WTC11 (cell line): ENCODE measurements at regions not wholly inside any gene's neighbourhood (a gene's known extent, or its start where the extent isn't known, plus 50 kb on each side); places are given as distances from the start of the nearest gene placed in this dataset.
"Not testable (repeated sequence)": the region's sequence is repeated elsewhere in the genome, so short reads cannot be mapped to it uniquely, and the experiment has no call there.

ENCODE experiments used
- ATAC-seq: fragments of 200-7000 bp; cut with Tn5 transposase; 2 replicates; pipeline ENCODE4 v1.10.0; 2021; ENCODE audit warnings: mild to moderate bottlenecking, moderate library complexity
- CTCF ChIA-PET: fragments of 300-600 bp; sonication (Branson Sonifier 250); formaldehyde crosslinking; loops from one replicate; lab custom pipeline; 2021; ENCODE audit warnings: antibody characterized with exemption; lab: Charles Lee
- POLR2A ChIA-PET: fragments of 350-600 bp; sonication (Branson Sonifier 250); formaldehyde crosslinking; loops from one replicate; lab custom pipeline; 2021; ENCODE audit warnings: antibody characterized with exemption; lab: Charles Lee
- DNase-seq: peaks from one replicate; pipeline ENCODE4 v3.0.0; 2021; ENCODE audit warnings: low spot score
- H3K27ac Mint-ChIP-seq: 2 replicates; pipeline ENCODE4 v1.8.0; 2021; ENCODE audit warnings: mixed read lengths
- H3K27me3 Mint-ChIP-seq: 2 replicates; pipeline ENCODE4 v1.8.0; 2021; ENCODE audit warnings: low read depth, mild to moderate bottlenecking, moderate library complexity, mixed read lengths
- H3K36me3 Mint-ChIP-seq: 2 replicates; pipeline ENCODE4 v1.8.0; 2021; ENCODE audit warnings: mixed read lengths
- H3K4me1 Mint-ChIP-seq: 2 replicates; pipeline ENCODE4 v1.8.0; 2022; ENCODE audit warnings: mixed read lengths
- H3K4me3 Mint-ChIP-seq: 2 replicates; pipeline ENCODE4 v1.8.0; 2021; ENCODE audit warnings: mild to moderate bottlenecking, moderate library complexity, mixed read lengths
- H3K9me3 Mint-ChIP-seq: 2 replicates; pipeline ENCODE4 v1.8.0; 2021; ENCODE audit warnings: mixed read lengths
- GABPB1 ChIP-seq: sonication (generic); formaldehyde crosslinking; IDR thresholded peaks from 2 replicates; pipeline ENCODE4 v1.8.1; 2023; ENCODE audit warnings: mild to moderate bottlenecking, missing genetic modification reagents
- JAZF1 ChIP-seq: fragments of 250-450 bp; sonication (Bioruptor Pico); IDR thresholded peaks from 2 replicates; pipeline ENCODE4 v1.9.0; 2021; ENCODE audit warnings: moderate library complexity, mild to moderate bottlenecking, inconsistent platforms
- KAT7 ChIP-seq: sonication (generic); formaldehyde crosslinking; IDR thresholded peaks from 2 replicates; pipeline ENCODE4 v1.8.1; 2023; ENCODE audit warnings: missing genetic modification reagents, mild to moderate bottlenecking, borderline replicate concordance
- NR2C2 ChIP-seq: sonication (generic); formaldehyde crosslinking; IDR thresholded peaks from 2 replicates; pipeline ENCODE4 v1.8.0; 2022; ENCODE audit warnings: mild to moderate bottlenecking, missing genetic modification reagents
- NR3C1 ChIP-seq: sonication (generic); formaldehyde crosslinking; conservative IDR thresholded peaks from 2 replicates; pipeline ENCODE4 v1.8.1; 2023; ENCODE audit warnings: low read depth, mild to moderate bottlenecking, missing genetic modification reagents
- SMAD3 ChIP-seq: sonication (generic); formaldehyde crosslinking; IDR thresholded peaks from 2 replicates; pipeline ENCODE4 v1.8.0; 2022; ENCODE audit warnings: missing genetic modification reagents, mild to moderate bottlenecking, borderline replicate concordance
- TP53 ChIP-seq: sonication (generic); formaldehyde crosslinking; IDR thresholded peaks from 2 replicates; pipeline ENCODE4 v1.8.1; 2023; ENCODE audit warnings: mild to moderate bottlenecking, missing genetic modification reagents
- ZNF219 ChIP-seq: sonication (generic); formaldehyde crosslinking; IDR thresholded peaks from 2 replicates; pipeline ENCODE4 v1.8.0; 2023; ENCODE audit warnings: missing genetic modification reagents, mild to moderate bottlenecking, borderline replicate concordance
- ZNF423 ChIP-seq: fragments of 250-450 bp; sonication (Bioruptor Pico); IDR thresholded peaks from 2 replicates; pipeline ENCODE4 v2.1.2; 2022; ENCODE audit warnings: mild to moderate bottlenecking, moderate library complexity
- TF ChIP-seq, protein P1 (sequence below): sonication (generic); formaldehyde crosslinking; IDR thresholded peaks from 2 replicates; pipeline ENCODE4 v1.8.1; 2023; ENCODE audit warnings: mild to moderate bottlenecking, missing genetic modification reagents
- TF ChIP-seq, protein P2 (sequence below): sonication (generic); formaldehyde crosslinking; IDR thresholded peaks from 2 replicates; pipeline ENCODE4 v1.8.1; 2023; ENCODE audit warnings: mild to moderate bottlenecking, missing genetic modification reagents, borderline replicate concordance
- TF ChIP-seq, protein P3 (sequence below): sonication (generic); formaldehyde crosslinking; conservative IDR thresholded peaks from 2 replicates; pipeline ENCODE4 v1.8.1; 2023; ENCODE audit warnings: mild to moderate bottlenecking, low read depth, missing genetic modification reagents, moderate library complexity
- TF ChIP-seq, protein P4 (sequence below): fragments of 250-450 bp; sonication (Bioruptor Pico); IDR thresholded peaks from 2 replicates; pipeline ENCODE4 v1.9.0; 2021; ENCODE audit warnings: moderate library complexity, mild to moderate bottlenecking, inconsistent platforms, borderline replicate concordance
- TF ChIP-seq, protein P5 (sequence below): sonication (generic); formaldehyde crosslinking; IDR thresholded peaks from 2 replicates; pipeline ENCODE4 v1.8.1; 2022; ENCODE audit warnings: missing genetic modification reagents, borderline replicate concordance
- TF ChIP-seq, protein P6 (sequence below): sonication (generic); formaldehyde crosslinking; conservative IDR thresholded peaks from 2 replicates; pipeline ENCODE4 v1.8.1; 2022; ENCODE audit warnings: mild to moderate bottlenecking, missing genetic modification reagents
- TF ChIP-seq, protein P7 (sequence below): sonication (generic); formaldehyde crosslinking; IDR thresholded peaks from 2 replicates; pipeline ENCODE4 v1.8.0; 2022; ENCODE audit warnings: mild to moderate bottlenecking, missing genetic modification reagents

DNA sequence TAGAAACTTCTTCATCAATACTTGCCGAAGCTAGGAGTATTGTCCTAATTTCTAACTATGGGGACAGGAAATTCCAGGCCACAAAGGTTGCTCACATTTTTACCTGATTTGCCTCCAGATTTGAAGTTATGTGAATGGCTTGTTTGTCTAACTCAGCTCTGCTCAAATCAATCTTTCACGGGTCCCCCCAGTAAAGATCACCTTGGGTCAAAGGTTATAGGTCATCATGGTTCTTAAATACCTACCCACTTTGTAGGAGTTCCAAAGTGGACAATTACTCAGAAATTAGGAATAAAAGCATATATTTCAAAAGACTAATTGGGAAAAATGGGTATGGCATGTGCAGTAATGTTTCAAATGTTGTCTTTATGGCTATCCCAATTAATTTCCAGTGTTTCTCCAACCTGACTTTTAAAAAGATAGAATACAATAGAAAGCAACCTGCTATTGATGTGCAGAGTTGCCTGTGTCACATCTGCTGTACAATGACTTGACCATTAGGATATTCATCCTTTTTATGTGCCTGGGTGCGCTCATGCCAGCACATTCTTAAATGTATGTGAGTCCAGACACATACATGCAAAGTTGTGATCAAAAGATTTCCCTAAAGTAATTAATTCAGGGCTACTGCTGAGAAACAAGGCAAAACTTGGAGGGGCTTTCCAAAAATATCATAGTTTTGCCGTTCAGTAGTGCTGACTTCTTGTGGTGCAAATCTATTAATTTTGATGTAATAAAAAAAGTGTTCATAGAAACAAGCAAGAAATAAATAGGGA is 126.1 kb downstream of the MYCN start:
- Mint-ChIP-seq H3K4me3 (no peak overlapping the region), H3K4me1 (peaks cover 19% of the 10 kb centered on the region), H3K27ac (no peak overlapping the region), H3K36me3 (peaks cover 38% of the 10 kb centered on the region), H3K9me3 (peaks cover 38% of the 10 kb centered on the region), H3K27me3 (peaks cover 7% of the 10 kb centered on the region)
- CTCF ChIA-PET: interaction anchor here (0.8 to 1.6 kb wide), 2 partner anchors 108 to 127 kb away, joined by 3 to 5 read pairs; partner anchors contain the start of gene MYCN
- no peak for TF ChIP-seq GABPB1 (CRISPR knock-in tag)
- TF ChIP-seq, protein P1, sequence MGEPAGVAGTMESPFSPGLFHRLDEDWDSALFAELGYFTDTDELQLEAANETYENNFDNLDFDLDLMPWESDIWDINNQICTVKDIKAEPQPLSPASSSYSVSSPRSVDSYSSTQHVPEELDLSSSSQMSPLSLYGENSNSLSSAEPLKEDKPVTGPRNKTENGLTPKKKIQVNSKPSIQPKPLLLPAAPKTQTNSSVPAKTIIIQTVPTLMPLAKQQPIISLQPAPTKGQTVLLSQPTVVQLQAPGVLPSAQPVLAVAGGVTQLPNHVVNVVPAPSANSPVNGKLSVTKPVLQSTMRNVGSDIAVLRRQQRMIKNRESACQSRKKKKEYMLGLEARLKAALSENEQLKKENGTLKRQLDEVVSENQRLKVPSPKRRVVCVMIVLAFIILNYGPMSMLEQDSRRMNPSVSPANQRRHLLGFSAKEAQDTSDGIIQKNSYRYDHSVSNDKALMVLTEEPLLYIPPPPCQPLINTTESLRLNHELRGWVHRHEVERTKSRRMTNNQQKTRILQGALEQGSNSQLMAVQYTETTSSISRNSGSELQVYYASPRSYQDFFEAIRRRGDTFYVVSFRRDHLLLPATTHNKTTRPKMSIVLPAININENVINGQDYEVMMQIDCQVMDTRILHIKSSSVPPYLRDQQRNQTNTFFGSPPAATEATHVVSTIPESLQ (CRISPR knock-in tag): no peak
- no peak for TF ChIP-seq NR3C1
- TF ChIP-seq, protein P2, sequence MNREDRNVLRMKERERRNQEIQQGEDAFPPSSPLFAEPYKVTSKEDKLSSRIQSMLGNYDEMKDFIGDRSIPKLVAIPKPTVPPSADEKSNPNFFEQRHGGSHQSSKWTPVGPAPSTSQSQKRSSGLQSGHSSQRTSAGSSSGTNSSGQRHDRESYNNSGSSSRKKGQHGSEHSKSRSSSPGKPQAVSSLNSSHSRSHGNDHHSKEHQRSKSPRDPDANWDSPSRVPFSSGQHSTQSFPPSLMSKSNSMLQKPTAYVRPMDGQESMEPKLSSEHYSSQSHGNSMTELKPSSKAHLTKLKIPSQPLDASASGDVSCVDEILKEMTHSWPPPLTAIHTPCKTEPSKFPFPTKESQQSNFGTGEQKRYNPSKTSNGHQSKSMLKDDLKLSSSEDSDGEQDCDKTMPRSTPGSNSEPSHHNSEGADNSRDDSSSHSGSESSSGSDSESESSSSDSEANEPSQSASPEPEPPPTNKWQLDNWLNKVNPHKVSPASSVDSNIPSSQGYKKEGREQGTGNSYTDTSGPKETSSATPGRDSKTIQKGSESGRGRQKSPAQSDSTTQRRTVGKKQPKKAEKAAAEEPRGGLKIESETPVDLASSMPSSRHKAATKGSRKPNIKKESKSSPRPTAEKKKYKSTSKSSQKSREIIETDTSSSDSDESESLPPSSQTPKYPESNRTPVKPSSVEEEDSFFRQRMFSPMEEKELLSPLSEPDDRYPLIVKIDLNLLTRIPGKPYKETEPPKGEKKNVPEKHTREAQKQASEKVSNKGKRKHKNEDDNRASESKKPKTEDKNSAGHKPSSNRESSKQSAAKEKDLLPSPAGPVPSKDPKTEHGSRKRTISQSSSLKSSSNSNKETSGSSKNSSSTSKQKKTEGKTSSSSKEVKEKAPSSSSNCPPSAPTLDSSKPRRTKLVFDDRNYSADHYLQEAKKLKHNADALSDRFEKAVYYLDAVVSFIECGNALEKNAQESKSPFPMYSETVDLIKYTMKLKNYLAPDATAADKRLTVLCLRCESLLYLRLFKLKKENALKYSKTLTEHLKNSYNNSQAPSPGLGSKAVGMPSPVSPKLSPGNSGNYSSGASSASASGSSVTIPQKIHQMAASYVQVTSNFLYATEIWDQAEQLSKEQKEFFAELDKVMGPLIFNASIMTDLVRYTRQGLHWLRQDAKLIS (CRISPR knock-in tag): no peak
- DNase-seq (no peak), ATAC-seq (no peak)
- POLR2A ChIA-PET: no interaction called here

DNA sequence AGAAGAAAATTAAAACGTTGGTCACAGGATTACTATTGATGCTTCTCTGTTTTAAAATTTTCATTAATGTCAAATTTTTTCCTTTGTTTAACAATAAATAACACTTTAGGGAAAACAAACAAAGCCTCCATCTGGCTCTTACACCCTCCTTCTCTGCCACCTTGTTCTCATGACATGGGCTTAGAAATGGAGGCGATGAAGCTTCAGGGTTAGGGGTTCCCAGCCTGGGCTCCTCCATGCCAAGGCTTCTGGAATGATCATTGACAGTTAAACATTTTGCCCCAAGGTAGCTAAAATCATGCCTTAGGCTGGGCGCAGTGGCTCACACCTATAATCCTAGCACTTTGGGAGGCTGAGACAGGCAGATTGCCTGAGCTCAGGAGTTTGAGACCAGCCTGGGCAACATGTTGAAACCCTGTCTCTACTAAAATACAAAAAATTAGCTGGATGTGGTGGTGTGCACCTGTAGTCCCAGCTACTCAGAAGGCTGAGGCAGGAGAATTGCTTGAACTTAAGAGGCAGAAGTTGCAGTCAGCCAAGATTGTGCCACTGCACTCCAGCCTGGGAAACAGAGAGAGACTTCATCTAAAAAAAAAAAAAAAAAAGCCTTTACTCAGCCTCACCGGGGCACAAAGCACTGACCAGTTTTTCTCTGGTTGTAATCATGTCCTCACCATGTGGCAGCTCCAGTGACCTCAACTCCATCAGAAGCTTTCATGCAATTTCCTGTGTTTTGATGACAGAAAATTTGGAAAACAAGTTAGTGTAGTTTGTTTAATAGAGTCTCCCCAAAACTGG is 125.1 kb downstream of the MYCN start:
- ChIA-PET POLR2A (interaction anchor here (0.5 to 0.7 kb wide), 2 partner anchors 26 to 223 kb away, joined by 3 to 4 read pairs; no protein-coding TSS in a partner anchor), CTCF (interaction anchor here (0.7 to 1.6 kb wide), 3 partner anchors 107 to 479 kb away, joined by 3 to 5 read pairs (median 3); partner anchors contain the start of gene MYCN)
- DNase-seq, ATAC-seq, H3K27ac Mint-ChIP-seq, H3K27me3 Mint-ChIP-seq, H3K4me3 Mint-ChIP-seq: not testable (repeated sequence)
- Mint-ChIP-seq H3K4me1 (peaks cover 12% of the 10 kb centered on the region; the same call in 1 of the 2 replicates), H3K9me3 (peaks cover 47% of the 10 kb centered on the region), H3K36me3 (peaks cover 38% of the 10 kb centered on the region)

DNA sequence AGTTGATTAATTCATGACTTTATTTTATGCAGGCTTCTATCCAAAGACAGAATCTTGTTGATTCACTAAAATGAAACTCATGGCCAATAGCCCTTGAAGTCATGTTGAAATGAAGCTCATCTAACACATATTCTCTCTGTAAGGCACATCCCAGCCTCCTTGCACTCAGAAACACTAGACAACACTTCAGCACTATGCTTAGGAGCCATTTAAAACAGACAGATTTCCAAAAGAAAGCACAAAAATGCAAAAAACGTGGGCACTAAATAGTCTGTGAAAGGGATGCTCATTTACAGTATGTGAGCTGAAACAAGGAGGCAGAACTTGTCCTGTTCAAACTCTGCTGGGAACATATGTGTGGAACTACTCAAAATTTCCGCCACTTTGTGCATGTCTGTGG is 124.4 kb downstream of the MYCN start:
- Mint-ChIP-seq H3K27me3 (peaks cover 7% of the 10 kb centered on the region), H3K4me3 (no peak overlapping the region), H3K36me3 (peaks cover 38% of the 10 kb centered on the region), H3K9me3 (peaks cover 47% of the 10 kb centered on the region), H3K27ac (no peak overlapping the region), H3K4me1 (peaks cover 5% of the 10 kb centered on the region; the same call in 1 of the 2 replicates)
- CTCF ChIA-PET: no interaction called here
- DNase-seq: no peak
- ATAC-seq: no peak
- POLR2A ChIA-PET: interaction anchor here (0.5 kb wide), 1 partner anchor 25 kb away, joined by 3 read pairs; no protein-coding TSS in a partner anchor
- TF ChIP-seq TP53 (CRISPR knock-in tag) (no peak), NR2C2 (CRISPR knock-in tag) (no peak), KAT7 (no peak), JAZF1 (CRISPR knock-in tag) (no peak), SMAD3 (no peak), ZNF219 (CRISPR knock-in tag) (no peak), NR3C1 (no peak), ZNF423 (CRISPR knock-in tag) (no peak)
- TF ChIP-seq, protein P3, sequence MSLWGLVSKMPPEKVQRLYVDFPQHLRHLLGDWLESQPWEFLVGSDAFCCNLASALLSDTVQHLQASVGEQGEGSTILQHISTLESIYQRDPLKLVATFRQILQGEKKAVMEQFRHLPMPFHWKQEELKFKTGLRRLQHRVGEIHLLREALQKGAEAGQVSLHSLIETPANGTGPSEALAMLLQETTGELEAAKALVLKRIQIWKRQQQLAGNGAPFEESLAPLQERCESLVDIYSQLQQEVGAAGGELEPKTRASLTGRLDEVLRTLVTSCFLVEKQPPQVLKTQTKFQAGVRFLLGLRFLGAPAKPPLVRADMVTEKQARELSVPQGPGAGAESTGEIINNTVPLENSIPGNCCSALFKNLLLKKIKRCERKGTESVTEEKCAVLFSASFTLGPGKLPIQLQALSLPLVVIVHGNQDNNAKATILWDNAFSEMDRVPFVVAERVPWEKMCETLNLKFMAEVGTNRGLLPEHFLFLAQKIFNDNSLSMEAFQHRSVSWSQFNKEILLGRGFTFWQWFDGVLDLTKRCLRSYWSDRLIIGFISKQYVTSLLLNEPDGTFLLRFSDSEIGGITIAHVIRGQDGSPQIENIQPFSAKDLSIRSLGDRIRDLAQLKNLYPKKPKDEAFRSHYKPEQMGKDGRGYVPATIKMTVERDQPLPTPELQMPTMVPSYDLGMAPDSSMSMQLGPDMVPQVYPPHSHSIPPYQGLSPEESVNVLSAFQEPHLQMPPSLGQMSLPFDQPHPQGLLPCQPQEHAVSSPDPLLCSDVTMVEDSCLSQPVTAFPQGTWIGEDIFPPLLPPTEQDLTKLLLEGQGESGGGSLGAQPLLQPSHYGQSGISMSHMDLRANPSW: no peak
- TF ChIP-seq, protein P4, sequence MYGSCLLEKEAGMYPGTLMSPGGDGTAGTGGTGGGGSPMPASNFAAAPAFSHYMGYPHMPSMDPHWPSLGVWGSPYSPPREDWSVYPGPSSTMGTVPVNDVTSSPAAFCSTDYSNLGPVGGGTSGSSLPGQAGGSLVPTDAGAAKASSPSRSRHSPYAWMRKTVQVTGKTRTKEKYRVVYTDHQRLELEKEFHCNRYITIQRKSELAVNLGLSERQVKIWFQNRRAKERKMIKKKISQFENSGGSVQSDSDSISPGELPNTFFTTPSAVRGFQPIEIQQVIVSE: no peak
- TF ChIP-seq, protein P5, sequence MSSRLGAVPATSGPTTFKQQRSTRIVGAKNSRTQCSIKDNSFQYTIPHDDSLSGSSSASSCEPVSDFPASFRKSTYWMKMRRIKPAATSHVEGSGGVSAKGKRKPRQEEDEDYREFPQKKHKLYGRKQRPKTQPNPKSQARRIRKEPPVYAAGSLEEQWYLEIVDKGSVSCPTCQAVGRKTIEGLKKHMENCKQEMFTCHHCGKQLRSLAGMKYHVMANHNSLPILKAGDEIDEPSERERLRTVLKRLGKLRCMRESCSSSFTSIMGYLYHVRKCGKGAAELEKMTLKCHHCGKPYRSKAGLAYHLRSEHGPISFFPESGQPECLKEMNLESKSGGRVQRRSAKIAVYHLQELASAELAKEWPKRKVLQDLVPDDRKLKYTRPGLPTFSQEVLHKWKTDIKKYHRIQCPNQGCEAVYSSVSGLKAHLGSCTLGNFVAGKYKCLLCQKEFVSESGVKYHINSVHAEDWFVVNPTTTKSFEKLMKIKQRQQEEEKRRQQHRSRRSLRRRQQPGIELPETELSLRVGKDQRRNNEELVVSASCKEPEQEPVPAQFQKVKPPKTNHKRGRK (CRISPR knock-in tag): no peak
- TF ChIP-seq, protein P6, sequence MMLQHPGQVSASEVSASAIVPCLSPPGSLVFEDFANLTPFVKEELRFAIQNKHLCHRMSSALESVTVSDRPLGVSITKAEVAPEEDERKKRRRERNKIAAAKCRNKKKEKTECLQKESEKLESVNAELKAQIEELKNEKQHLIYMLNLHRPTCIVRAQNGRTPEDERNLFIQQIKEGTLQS (CRISPR knock-in tag): no peak
- TF ChIP-seq, protein P7, sequence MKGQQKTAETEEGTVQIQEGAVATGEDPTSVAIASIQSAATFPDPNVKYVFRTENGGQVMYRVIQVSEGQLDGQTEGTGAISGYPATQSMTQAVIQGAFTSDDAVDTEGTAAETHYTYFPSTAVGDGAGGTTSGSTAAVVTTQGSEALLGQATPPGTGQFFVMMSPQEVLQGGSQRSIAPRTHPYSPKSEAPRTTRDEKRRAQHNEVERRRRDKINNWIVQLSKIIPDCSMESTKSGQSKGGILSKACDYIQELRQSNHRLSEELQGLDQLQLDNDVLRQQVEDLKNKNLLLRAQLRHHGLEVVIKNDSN (CRISPR knock-in tag): no peak
